Panc1 (cell line): ENCODE measurements at regions not wholly inside any gene's neighbourhood (a gene's known extent, or its start where the extent isn't known, plus 50 kb on each side); places are given as distances from the start of the nearest gene placed in this dataset.

Source experiments
- ATAC-seq: fragments of 200-7000 bp; cut with Tn5 transposase; 2 replicates; pipeline ENCODE4 v1.9.1; 2020; ENCODE audit warnings: mild to moderate bottlenecking, moderate library complexity
- BruUV-seq: library from RNA; stranded (reverse); fragments of 400-500 nt; replicated peaks from 2 replicates; lab custom pipeline; 2021; lab: Mats Ljungman, UMichigan
- CTCF ChIA-PET: fragments of 300-600 bp; sonication (Branson Sonifier 250); formaldehyde crosslinking; loops from one replicate; lab custom pipeline; 2022; ENCODE audit warnings: antibody characterized with exemption; lab: Charles Lee
- POLR2A ChIA-PET: fragments of 300-600 bp; sonication (Branson Sonifier 250); formaldehyde crosslinking; loops from one replicate; lab custom pipeline; 2022; ENCODE audit warnings: antibody characterized with exemption; lab: Charles Lee
- DNase-seq: peaks from one replicate; pipeline ENCODE4 v3.0.0-alpha.2; 2010; ENCODE audit warnings: low read depth, low spot score
- H3K27ac ChIP-seq: 2 replicates; pipeline ENCODE4 v1.5.1; 2011; ENCODE audit warnings: mild to moderate bottlenecking, low read length, inconsistent platforms
- H3K27me3 ChIP-seq: fragments of 200-500 bp; sonication (Bioruptor generic); 2 replicates; pipeline ENCODE4 v1.6.0; 2014; ENCODE audit warnings: low read length, inconsistent platforms; ENCODE audit not compliant: control insufficient read depth, insufficient read depth
- H3K36me3 ChIP-seq: fragments of 200-500 bp; sonication (Bioruptor generic); 2 replicates; pipeline ENCODE4 v1.5.1; 2014; ENCODE audit warnings: inconsistent platforms, mild to moderate bottlenecking, low read length, moderate library complexity; ENCODE audit not compliant: control insufficient read depth, insufficient read depth
- H3K4me1 ChIP-seq: 2 replicates; pipeline ENCODE4 v1.5.1; 2011; ENCODE audit warnings: inconsistent platforms, mild to moderate bottlenecking, low read length, moderate library complexity; ENCODE audit not compliant: control insufficient read depth, insufficient read depth
- H3K4me3 ChIP-seq, 2 experiments: 2 replicates each; pipeline ENCODE4 v1.5.1; 2011 to 2012; ENCODE audit warnings: low read depth in 2 of 2, low read length in 2 of 2, mild to moderate bottlenecking in 2 of 2, inconsistent platforms in 1 of 2, moderate library complexity in 1 of 2
- H3K9me3 ChIP-seq: fragments of 200-500 bp; sonication (Bioruptor generic); 2 replicates; pipeline ENCODE4 v1.5.1; 2014; ENCODE audit warnings: low read depth, mild to moderate bottlenecking, inconsistent platforms, low read length, moderate library complexity; ENCODE audit not compliant: control insufficient read depth, insufficient read depth
- POLR2AphosphoS5 ChIP-seq: IDR thresholded peaks from 2 replicates; pipeline ENCODE4 v1.6.1; 2012; ENCODE audit warnings: mild to moderate bottlenecking, low read depth, low read length, moderate library complexity
- REST ChIP-seq, 2 experiments: IDR thresholded peaks; 2 replicates each; pipeline ENCODE4 v1.6.1; 2011 to 2012; ENCODE audit warnings: low read depth in 2 of 2, control low read depth in 1 of 2, low read length in 1 of 2, mild to moderate bottlenecking in 1 of 2, moderate library complexity in 1 of 2; ENCODE audit not compliant: insufficient read depth in 1 of 2
- SIN3A ChIP-seq: IDR thresholded peaks from 2 replicates; pipeline ENCODE4 v1.6.1; 2012; ENCODE audit warnings: low read depth, mild to moderate bottlenecking, low read length, moderate library complexity, borderline replicate concordance; ENCODE audit not compliant: insufficient read depth
- TCF7L2 ChIP-seq: IDR thresholded peaks from 2 replicates; pipeline ENCODE4 v1.6.1; 2011; ENCODE audit warnings: mild to moderate bottlenecking, low read depth, low read length, inconsistent platforms
- in situ Hi-C: cut with HindIII; loops from 2 replicates; pipeline ENCODE4 v1.10.0; 2016; ENCODE audit warnings: low sequenced_read_pairs, low pct_unique_long_range_greater_than_20kb
- intact Hi-C: fragments of 100-400 bp; cut with micrococcal nuclease; formaldehyde crosslinking; loops from one replicate; pipeline ENCODE4 v1.10.0; 2022; ENCODE audit not compliant: unreplicated experiment
- TF ChIP-seq, protein P1 (sequence below): fragments of 450-650 bp; IDR thresholded peaks from 2 replicates; pipeline ENCODE4 v1.5.1; 2017; ENCODE audit warnings: mild to moderate bottlenecking

DNA sequence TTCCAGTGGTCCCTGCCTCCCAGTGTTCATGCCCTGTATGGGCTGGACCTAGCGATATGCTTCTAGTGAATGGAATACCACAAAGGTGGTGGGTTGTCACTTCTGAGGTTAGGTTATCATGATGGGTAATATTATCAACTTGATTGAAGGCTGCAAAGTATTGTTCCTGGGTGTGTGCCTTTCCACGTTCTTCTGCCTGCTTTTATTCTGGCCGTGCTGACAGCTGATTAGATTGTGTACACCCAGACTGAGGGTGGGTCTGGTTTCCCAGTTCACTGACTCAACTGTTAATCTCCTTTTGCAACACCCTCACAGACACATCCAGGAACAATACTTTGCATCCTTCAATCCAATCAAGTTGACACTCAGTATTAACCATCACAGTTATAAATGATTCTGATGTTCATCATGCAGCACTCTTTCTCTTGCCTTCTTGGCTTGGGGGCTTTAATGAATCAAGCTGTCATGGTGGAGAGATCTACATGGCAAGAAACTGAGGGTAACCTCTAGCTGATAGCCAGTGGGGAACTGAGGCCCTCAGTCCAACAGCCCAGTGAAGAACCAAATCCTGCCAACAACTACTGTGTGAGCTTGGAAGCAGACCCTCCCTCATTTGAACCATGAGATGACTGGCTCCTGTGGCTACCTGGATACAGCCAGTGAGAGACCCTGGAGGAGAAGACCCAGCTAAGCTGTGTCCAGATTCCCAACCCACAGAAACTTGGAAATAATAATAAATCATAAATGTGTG, 63.0 kb upstream of the CELF4 start:
- Histone ChIP-seq H3K36me3 (no peaks in the 10 kb centered on the region), H3K27ac (no peak overlapping the region), H3K4me3 (no peak overlapping the region), H3K27me3 (no peaks in the 10 kb centered on the region), H3K9me3 (no peaks in the 10 kb centered on the region), H3K4me1 (no peaks in the 10 kb centered on the region)
- DNase-seq (no peak), ATAC-seq (no peak)
- intact Hi-C loops: no loop called here
- in situ Hi-C loops: no loop called here
- BruUV-seq: no TSS peak
- CTCF ChIA-PET: no interaction called here
- POLR2A ChIA-PET: no interaction called here
- TF ChIP-seq REST (IDR thresholded peaks at IDR 0.05; ENCODE audit: insufficient read depth in 1 of 2, low read depth in 2 of 2, low read length in 1 of 2) (no peak), POLR2AphosphoS5 (no peak), TCF7L2 (no peak), SIN3A (no peak)
- TF ChIP-seq, protein P1, sequence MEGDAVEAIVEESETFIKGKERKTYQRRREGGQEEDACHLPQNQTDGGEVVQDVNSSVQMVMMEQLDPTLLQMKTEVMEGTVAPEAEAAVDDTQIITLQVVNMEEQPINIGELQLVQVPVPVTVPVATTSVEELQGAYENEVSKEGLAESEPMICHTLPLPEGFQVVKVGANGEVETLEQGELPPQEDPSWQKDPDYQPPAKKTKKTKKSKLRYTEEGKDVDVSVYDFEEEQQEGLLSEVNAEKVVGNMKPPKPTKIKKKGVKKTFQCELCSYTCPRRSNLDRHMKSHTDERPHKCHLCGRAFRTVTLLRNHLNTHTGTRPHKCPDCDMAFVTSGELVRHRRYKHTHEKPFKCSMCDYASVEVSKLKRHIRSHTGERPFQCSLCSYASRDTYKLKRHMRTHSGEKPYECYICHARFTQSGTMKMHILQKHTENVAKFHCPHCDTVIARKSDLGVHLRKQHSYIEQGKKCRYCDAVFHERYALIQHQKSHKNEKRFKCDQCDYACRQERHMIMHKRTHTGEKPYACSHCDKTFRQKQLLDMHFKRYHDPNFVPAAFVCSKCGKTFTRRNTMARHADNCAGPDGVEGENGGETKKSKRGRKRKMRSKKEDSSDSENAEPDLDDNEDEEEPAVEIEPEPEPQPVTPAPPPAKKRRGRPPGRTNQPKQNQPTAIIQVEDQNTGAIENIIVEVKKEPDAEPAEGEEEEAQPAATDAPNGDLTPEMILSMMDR: no peak

GRCh38 chr18:37624318-37624717, 58.7 kb upstream of the CELF4 start:
- CTCF ChIA-PET: no interaction called here
- no peak for TF ChIP-seq TCF7L2
- TF ChIP-seq SIN3A: no peak
- no peak for TF ChIP-seq POLR2AphosphoS5
- TF ChIP-seq, protein P1: no peak
- TF ChIP-seq REST (IDR thresholded peaks at IDR 0.05; ENCODE audit: insufficient read depth in 1 of 2, low read depth in 2 of 2, low read length in 1 of 2): no peak
- POLR2A ChIA-PET: no interaction called here
- H3K4me1 ChIP-seq: no peaks in the 10 kb centered on the region
- intact Hi-C loops: no loop called here
- no peak for ATAC-seq
- no peaks in the 10 kb centered on the region for H3K36me3 ChIP-seq
- BruUV-seq: no TSS peak
- DNase-seq: no peak
- H3K27ac ChIP-seq: no peak overlapping the region
- no peak overlapping the region for H3K4me3 ChIP-seq
- in situ Hi-C loops: no loop called here
- no peaks in the 10 kb centered on the region for H3K9me3 ChIP-seq
- H3K27me3 ChIP-seq: no peaks in the 10 kb centered on the region
